ENCODE measurements at regions not wholly inside any gene's neighbourhood (a gene's known extent, or its start where the extent isn't known, plus 50 kb on each side); places are given as distances from the start of the nearest gene placed in this dataset.
"Not testable (repeated sequence)": the region's sequence is repeated elsewhere in the genome, so short reads cannot be mapped to it uniquely, and the experiment has no call there.

DNA sequence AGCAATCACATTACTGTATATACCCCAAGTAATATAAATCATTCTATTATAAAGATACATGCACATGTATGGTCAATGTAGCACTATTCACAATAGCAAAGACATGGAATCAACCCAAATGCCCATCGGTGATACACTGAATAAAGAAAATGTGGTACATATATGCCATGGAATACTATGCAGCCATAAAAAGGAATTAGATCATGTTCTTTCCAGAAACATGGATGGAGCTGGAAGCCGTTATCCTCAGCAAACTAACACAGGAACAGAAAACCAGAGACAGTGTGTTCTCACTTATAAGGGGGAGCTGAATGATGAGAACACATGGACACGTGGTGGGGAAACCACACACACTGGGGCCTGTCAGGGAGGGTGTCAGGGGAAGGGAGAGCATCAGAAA, 1180.9 kb downstream of the REEP3 start:
- not testable (repeated sequence) for H3K36me3 ChIP-seq (ENCODE audit: insufficient read depth, low read length)

DNA sequence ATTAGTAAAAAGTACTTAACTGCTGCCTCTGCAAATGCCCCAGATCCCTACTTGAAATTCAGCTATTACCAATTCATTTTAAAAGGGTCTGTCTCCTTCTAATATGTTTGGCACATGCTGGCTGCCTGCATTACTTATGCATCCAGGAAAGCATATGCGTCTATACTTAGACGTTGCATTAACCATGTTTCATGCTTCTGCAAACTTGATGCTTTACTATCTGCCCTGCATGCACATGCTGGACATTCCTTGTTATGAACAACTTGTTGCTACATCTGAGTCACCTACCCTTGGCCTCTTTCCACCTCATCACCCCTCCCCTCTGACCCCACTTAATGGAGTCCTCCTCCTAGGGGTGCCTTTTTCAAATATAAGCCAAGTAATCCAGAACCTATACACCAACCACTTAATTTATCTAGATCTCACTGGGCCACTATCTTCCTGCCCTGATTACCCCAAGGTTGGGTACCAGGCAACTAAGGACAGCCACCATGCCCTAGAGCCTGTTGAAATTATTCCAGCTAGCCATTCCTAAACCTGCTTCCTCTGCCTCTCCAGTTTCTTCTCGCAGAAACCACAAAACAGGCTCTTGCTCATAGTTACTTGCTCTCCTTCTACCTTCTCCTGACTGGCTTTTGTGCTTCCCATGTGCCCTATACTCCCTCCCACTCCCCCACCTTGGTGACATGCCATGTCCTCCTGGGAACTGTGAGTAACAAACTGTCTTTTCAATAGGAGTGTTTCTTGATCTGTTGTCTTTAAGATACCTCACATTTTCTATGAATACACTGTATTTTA, 1187.9 kb downstream of the REEP3 start:
- Histone ChIP-seq H3K4me1 (ENCODE audit: insufficient read depth, low read length) (peaks cover 3% of the 10 kb centered on the region; the same call in 1 of the 2 replicates), H3K9me3 (ENCODE audit: control insufficient read depth, insufficient read depth, low read length) (no peaks in the 10 kb centered on the region)

More for the DNA sequence above, 1180.9 kb downstream of the REEP3 start:
- H3K9ac ChIP-seq (ENCODE audit: low read depth, low read length); H3K9me3 ChIP-seq (ENCODE audit: control insufficient read depth, insufficient read depth, low read length); H3K4me1 ChIP-seq (ENCODE audit: insufficient read depth, low read length): not testable (repeated sequence)

DNA sequence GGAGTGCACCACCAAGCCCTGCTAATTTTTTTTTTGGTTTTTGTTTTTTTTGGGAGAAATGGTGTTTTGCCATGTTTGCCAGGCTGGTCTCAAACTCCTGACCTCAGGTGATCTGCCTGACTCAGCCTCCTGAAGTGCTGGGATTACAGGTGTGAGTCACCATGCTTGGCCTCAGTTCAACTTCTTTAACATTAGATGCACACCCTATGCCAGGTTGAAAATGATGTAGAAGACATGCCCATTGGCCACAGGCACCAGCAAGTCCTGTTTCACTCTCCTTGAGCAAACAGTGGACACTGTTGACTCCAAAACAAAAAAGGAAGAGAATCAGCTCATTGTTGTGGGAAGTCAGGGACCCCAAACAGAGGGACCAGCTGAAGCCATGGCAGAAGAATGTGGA, 1205.3 kb downstream of the REEP3 start:
- H3K36me3 ChIP-seq (ENCODE audit: insufficient read depth, low read length), result no peaks in the 10 kb centered on the region
- no peaks in the 10 kb centered on the region for H3K9me3 ChIP-seq (ENCODE audit: control insufficient read depth, insufficient read depth, low read length)
- no peaks in the 10 kb centered on the region for H3K4me1 ChIP-seq (ENCODE audit: insufficient read depth, low read length)
- no peak overlapping the region for H3K9ac ChIP-seq (ENCODE audit: low read depth, low read length)

More for the DNA sequence above, 1187.9 kb downstream of the REEP3 start:
- Histone ChIP-seq H3K36me3 (ENCODE audit: insufficient read depth, low read length) (no peaks in the 10 kb centered on the region), H3K9ac (ENCODE audit: low read depth, low read length) (no peak overlapping the region)

DNA sequence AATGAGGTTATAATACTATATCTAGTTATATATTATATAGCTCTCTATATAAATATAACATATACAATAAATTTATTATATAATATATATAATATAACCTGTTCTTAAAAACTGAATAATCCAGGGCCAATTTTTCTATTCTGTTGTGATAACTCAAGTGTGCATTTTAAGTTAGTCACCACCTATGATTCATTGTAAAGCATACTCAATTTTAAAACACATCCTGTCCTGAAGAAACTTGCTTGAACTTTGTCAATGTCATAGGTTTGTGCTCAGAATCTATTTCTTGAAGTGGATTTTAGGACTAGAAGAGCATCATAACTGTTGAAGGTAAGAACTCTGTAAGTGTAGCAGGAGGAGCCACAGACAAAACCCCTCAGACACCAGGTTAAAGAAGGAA, 1209.8 kb downstream of the REEP3 start:
- Histone ChIP-seq H3K4me1 (ENCODE audit: insufficient read depth, low read length) (no peaks in the 10 kb centered on the region), H3K9me3 (ENCODE audit: control insufficient read depth, insufficient read depth, low read length) (no peaks in the 10 kb centered on the region), H3K9ac (ENCODE audit: low read depth, low read length) (no peak overlapping the region), H3K36me3 (ENCODE audit: insufficient read depth, low read length) (no peaks in the 10 kb centered on the region)

DNA sequence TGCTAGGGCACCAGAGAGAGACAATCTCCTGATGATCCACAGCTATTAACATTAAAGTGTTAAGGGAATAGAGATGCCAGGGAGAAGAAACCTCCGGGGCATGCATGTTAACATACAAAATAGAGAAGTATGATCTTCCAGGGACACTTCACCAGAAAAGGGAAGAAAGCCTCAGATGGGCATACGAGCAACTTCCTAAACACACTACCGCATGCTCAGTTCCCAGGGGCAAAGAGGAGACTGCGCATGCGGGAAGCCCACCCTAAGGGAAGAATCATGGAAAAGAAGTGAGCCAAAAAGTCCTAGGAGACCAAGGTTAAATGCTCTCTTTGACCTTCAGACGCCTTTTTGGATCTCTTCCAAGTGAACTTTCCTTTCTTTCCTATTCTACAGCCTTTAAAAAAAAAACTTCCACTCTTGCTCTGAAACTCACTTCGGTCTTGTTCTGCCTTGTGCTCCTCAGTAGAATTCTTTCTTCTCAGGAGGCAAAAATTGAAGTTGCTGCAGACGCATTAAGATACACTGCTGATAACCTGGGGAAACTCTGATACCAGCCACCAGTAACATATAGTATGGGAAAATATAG, 1211.3 kb downstream of the REEP3 start:
- no peaks in the 10 kb centered on the region for H3K4me1 ChIP-seq (ENCODE audit: insufficient read depth, low read length)
- no peak overlapping the region for H3K9ac ChIP-seq (ENCODE audit: low read depth, low read length)
- H3K36me3 ChIP-seq (ENCODE audit: insufficient read depth, low read length), result no peaks in the 10 kb centered on the region
- no peaks in the 10 kb centered on the region for H3K9me3 ChIP-seq (ENCODE audit: control insufficient read depth, insufficient read depth, low read length)

DNA sequence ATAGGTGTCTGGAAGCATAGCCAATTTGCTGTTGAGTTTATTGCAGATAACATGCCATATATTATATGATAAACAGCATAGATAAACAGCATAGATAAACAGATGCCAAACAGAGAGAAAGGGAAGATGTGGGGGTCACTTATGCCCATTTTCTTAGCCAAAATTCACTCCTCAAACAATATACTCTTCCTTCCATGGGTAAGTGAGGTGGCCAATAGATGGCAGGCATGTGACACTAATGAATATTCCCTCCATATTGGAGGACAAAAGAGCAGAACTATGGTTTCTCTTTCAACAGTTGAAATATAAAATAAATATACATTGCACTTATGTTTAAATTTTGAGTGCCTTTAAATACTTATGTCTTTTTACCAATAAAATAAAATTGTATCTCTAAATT, 1212.8 kb downstream of the REEP3 start:
- Histone ChIP-seq H3K9me3 (ENCODE audit: control insufficient read depth, insufficient read depth, low read length) (no peaks in the 10 kb centered on the region), H3K36me3 (ENCODE audit: insufficient read depth, low read length) (no peaks in the 10 kb centered on the region), H3K4me1 (ENCODE audit: insufficient read depth, low read length) (no peaks in the 10 kb centered on the region), H3K9ac (ENCODE audit: low read depth, low read length) (no peak overlapping the region)

DNA sequence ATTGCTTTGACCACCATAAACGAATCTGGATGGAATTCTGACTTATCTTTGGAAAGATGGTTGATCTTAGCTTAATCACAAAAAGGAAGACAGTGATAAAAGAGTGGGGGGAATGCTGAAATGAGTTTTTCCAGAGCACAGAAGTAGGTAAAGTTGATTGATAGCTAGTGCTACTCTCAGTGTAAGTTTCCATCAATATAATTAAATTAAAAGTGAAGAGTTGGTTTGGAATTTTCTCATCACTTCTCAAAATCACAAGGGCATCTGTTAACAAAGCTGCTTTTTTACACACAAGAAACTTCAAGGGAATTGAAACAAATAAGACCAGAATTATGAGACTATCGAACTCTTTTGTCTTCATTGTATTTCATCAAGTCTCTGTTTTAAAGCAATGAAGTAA, 1217.3 kb downstream of the REEP3 start:
- H3K9me3 ChIP-seq (ENCODE audit: control insufficient read depth, insufficient read depth, low read length), result peaks cover 2% of the 10 kb centered on the region; the same call in 1 of the 2 replicates
- H3K36me3 ChIP-seq (ENCODE audit: insufficient read depth, low read length), result no peaks in the 10 kb centered on the region
- no peak overlapping the region for H3K9ac ChIP-seq (ENCODE audit: low read depth, low read length)
- no peaks in the 10 kb centered on the region for H3K4me1 ChIP-seq (ENCODE audit: insufficient read depth, low read length)

DNA sequence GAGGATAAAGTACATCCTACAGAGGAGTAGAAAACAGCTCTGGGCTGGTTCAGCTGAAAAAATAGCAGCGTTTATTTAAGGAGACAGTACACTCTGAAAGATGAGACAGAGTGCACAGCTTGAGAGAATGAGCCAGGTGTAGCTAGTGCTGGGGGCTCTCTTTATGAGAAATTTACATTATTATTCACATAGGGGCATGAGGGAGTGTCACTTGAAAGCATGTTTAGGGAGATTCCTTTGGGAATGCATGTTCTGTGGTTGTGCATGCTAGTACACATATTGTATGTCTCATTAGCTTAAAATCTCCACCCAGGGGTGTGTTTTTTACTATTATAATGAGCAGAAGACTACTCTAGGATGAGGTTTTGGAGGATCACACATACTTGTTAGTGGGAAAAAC, 1224.4 kb downstream of the REEP3 start:
- no peak overlapping the region for H3K9ac ChIP-seq (ENCODE audit: low read depth, low read length)
- H3K9me3 ChIP-seq (ENCODE audit: control insufficient read depth, insufficient read depth, low read length), result peaks cover 2% of the 10 kb centered on the region; the same call in 1 of the 2 replicates
- no peaks in the 10 kb centered on the region for H3K4me1 ChIP-seq (ENCODE audit: insufficient read depth, low read length)
- no peaks in the 10 kb centered on the region for H3K36me3 ChIP-seq (ENCODE audit: insufficient read depth, low read length)

DNA sequence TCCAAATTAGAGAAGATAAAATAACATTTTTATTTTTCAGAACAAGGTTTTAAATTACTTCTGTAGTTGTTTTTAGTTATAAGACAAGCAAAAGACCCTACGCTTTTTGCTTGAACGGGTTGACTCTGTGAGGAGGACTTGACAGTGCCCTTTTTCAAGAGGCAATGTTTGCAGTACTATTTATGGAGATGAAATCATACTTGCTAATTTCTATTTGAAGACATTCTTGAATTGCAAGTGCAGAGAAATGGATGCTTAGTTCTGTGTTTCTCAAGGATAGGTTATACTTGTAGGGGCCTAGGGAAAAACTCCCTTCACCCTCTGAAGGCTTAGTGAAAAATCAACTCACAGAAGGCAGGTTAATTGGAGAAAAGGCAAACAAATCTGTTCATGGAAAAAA, 1229.5 kb downstream of the REEP3 start:
- Histone ChIP-seq H3K9me3 (ENCODE audit: control insufficient read depth, insufficient read depth, low read length) (no peaks in the 10 kb centered on the region), H3K9ac (ENCODE audit: low read depth, low read length) (no peak overlapping the region), H3K36me3 (ENCODE audit: insufficient read depth, low read length) (no peaks in the 10 kb centered on the region), H3K4me1 (ENCODE audit: insufficient read depth, low read length) (no peaks in the 10 kb centered on the region)

DNA sequence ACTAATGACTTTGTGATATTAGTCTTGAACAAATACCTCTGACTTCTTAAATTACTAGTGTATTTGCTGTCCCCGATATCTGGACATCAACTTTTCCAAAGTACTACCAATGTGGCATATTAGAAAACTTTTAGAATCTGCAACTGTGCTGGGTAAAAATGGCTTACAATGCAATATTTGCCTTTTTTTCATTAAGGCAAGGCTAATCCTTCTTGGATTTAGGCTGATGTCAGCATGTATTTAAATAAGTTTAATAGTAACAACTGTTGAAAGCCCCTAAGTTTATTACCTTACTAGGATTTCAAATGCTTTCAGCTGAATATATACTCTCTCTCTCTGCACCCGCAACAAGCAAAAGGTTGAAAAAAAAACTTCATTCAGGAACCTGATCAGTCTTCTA, 1232.3 kb downstream of the REEP3 start:
- H3K4me1 ChIP-seq (ENCODE audit: insufficient read depth, low read length), result no peaks in the 10 kb centered on the region
- H3K9me3 ChIP-seq (ENCODE audit: control insufficient read depth, insufficient read depth, low read length), result no peaks in the 10 kb centered on the region
- H3K9ac ChIP-seq (ENCODE audit: low read depth, low read length), result no peak overlapping the region
- no peaks in the 10 kb centered on the region for H3K36me3 ChIP-seq (ENCODE audit: insufficient read depth, low read length)

DNA sequence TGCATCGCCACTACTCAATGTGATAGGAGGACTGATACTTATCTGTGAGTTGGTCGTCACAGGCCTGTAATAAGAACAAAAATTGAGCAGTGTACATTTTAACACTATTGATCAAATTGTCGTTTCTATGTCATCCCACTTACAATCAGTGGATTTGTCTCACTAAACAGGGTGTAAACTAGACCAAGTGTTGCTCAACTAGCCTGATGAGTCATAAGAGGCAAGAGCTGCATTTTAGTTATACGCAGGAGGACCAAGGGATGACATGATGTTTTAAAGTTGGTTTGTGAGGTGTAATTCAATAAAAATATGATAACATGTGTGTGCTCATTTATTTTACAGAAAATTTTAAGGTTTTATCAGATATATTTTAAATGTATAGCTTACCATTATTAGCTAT, 1239.2 kb downstream of the REEP3 start:
- H3K36me3 ChIP-seq (ENCODE audit: insufficient read depth, low read length), result no peaks in the 10 kb centered on the region
- H3K9me3 ChIP-seq (ENCODE audit: control insufficient read depth, insufficient read depth, low read length), result no peaks in the 10 kb centered on the region
- H3K9ac ChIP-seq (ENCODE audit: low read depth, low read length), result no peak overlapping the region
- H3K4me1 ChIP-seq (ENCODE audit: insufficient read depth, low read length), result no peaks in the 10 kb centered on the region

DNA sequence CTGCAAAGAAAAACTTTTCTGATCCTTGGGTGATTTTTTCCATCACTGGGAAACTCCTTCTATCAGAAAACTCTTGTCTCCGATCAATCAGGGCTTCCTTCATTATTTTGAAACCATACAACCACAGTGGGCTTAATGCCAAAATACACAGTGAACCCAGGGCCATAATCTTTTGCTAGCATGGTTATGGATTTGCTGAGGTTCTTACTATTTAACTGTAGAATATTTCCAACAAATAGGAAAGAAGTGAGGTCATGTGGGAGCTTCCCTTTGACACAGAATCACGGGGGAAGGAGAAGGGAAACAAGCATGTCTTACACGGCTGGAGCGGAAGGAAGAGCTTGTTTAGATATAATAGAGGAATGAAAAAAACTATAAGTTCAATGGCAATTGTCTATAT, 1241.7 kb downstream of the REEP3 start:
- no peaks in the 10 kb centered on the region for H3K4me1 ChIP-seq (ENCODE audit: insufficient read depth, low read length)
- H3K9me3 ChIP-seq (ENCODE audit: control insufficient read depth, insufficient read depth, low read length), result no peaks in the 10 kb centered on the region
- H3K36me3 ChIP-seq (ENCODE audit: insufficient read depth, low read length), result no peaks in the 10 kb centered on the region
- H3K9ac ChIP-seq (ENCODE audit: low read depth, low read length), result no peak overlapping the region

DNA sequence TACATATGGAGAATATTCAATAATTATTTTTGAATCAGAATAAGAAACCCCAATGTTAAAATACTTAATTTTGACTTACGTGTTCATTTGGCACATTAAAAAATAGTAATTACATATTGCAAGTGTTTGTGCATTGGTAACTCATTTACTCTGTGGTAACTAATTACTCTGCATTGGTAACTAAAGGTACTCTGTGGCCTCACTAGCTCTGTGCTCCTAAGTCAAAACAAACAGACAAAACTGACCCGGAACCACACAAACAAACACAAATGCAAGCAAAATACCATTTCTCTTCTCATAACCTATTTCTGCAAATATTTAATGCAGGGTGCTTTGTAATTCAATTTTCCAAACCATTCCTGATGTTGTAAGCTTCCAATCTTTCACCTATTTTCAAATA, 1244.3 kb downstream of the REEP3 start:
- Histone ChIP-seq H3K36me3 (ENCODE audit: insufficient read depth, low read length) (no peaks in the 10 kb centered on the region), H3K4me1 (ENCODE audit: insufficient read depth, low read length) (no peaks in the 10 kb centered on the region), H3K9me3 (ENCODE audit: control insufficient read depth, insufficient read depth, low read length) (no peaks in the 10 kb centered on the region), H3K9ac (ENCODE audit: low read depth, low read length) (no peak overlapping the region)

DNA sequence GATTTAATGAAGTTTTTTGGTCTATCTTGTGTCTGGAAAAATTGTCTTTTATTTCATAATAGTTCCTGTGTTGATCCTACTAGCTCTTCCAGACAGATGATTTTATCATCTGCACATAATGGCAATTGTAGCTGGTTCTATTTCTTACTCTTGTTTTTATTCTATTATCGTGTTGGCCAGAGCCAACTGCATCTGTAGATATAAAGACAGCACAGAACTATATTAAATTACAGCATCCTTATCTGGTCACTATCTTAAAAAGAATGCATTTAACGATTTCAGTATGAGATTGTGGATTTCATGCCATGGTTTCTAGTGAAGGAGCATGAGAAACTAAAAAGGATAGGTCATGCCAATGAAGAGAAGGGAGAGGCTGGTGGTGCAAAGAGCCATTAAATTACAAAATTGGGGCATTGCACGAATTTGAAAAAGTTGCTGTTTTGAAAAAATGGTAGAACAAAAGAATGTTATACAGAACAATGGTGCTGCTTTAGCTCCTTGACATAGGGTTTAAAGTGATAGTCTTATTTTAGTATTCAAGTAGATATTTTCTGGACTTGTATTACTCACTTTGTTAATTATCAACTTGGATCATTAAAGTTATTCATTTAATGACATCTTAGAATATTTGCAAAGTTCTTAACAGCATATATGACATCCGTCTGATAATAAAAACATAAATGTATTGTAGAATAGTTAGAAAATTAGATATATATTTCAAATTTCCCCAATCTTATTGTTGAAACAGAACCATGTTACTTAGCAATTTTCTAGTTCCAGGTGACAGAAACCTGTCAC, 1250.3 kb downstream of the REEP3 start:
- H3K36me3 ChIP-seq (ENCODE audit: insufficient read depth, low read length), result no peaks in the 10 kb centered on the region
- no peaks in the 10 kb centered on the region for H3K9me3 ChIP-seq (ENCODE audit: control insufficient read depth, insufficient read depth, low read length)
- no peaks in the 10 kb centered on the region for H3K4me1 ChIP-seq (ENCODE audit: insufficient read depth, low read length)
- no peak overlapping the region for H3K9ac ChIP-seq (ENCODE audit: low read depth, low read length)

DNA sequence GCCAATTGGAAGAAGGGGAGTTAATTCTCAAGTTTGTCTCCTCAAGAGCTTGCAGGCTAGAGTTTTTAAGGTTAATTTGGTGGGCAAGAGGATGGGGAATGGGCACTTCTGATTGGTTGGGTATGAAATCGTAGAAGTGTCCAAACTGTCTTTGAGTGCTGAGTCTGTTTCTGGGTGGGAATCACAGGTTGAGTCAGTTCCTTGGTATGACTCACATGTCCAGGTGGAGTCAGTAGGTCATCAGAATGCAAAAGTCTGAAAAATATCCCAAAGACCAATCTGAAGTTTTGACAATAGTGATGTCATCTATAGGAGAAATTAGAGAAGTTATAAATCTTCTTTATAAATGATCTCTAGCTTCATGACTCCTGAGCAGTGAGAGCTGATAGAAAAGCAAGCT, 1252.2 kb downstream of the REEP3 start:
- Histone ChIP-seq H3K9ac (ENCODE audit: low read depth, low read length) (no peak overlapping the region), H3K9me3 (ENCODE audit: control insufficient read depth, insufficient read depth, low read length) (no peaks in the 10 kb centered on the region), H3K36me3 (ENCODE audit: insufficient read depth, low read length) (no peaks in the 10 kb centered on the region), H3K4me1 (ENCODE audit: insufficient read depth, low read length) (no peaks in the 10 kb centered on the region)

Data from ES-I3 (cell line).